PC-3 (cell line): ENCODE measurements at regions not wholly inside any gene's neighbourhood (a gene's known extent, or its start where the extent isn't known, plus 50 kb on each side); places are given as distances from the start of the nearest gene placed in this dataset.

Experiments used
- ATAC-seq: fragments of 200-7000 bp; cut with Tn5 transposase; 2 replicates; pipeline ENCODE4 v1.9.1; 2020; ENCODE audit warnings: mild to moderate bottlenecking, moderate library complexity
- BruUV-seq: library from RNA; stranded (reverse); fragments of 400-500 nt; replicated peaks from 2 replicates; lab custom pipeline; 2021; lab: Mats Ljungman, UMichigan
- CTCF ChIA-PET: fragments of 300-600 bp; sonication (Branson Sonifier 250); formaldehyde crosslinking; loops from one replicate; lab custom pipeline; 2022; ENCODE audit warnings: antibody characterized with exemption; lab: Charles Lee
- POLR2A ChIA-PET: fragments of 300-600 bp; sonication (Branson Sonifier 250); formaldehyde crosslinking; loops from one replicate; lab custom pipeline; 2022; ENCODE audit warnings: antibody characterized with exemption; ENCODE audit not compliant: unreplicated experiment; lab: Charles Lee
- DNase-seq: peaks from one replicate; pipeline ENCODE4 v3.0.0-alpha.2; 2015
- H2AFZ ChIP-seq: fragments of 300-600 bp; sonication (generic); 2 replicates; pipeline ENCODE4 v1.6.0; 2016; ENCODE audit warnings: antibody characterized with exemption, low read length
- H3F3A ChIP-seq: fragments of 300-600 bp; sonication (generic); one replicate; pipeline ENCODE4 v1.6.0; 2017; ENCODE audit warnings: antibody characterized with exemption, low read length, control low read depth, mild to moderate bottlenecking; ENCODE audit not compliant: unreplicated experiment
- H3K27ac ChIP-seq: fragments of 300-600 bp; sonication (generic); 2 replicates; pipeline ENCODE4 v1.5.1; 2016; ENCODE audit warnings: mild to moderate bottlenecking, low read length
- H3K27me3 ChIP-seq: fragments of 300-600 bp; sonication (generic); 2 replicates; pipeline ENCODE4 v1.6.1; 2016; ENCODE audit warnings: low read length, mixed read lengths
- H3K36me3 ChIP-seq: fragments of 300-600 bp; sonication (generic); 2 replicates; pipeline ENCODE4 v1.6.1; 2016; ENCODE audit warnings: low read depth, mixed run types, low read length, mixed read lengths
- H3K4me1 ChIP-seq: fragments of 300-600 bp; sonication (generic); 2 replicates; pipeline ENCODE4 v1.5.1; 2016; ENCODE audit warnings: low read length; ENCODE audit not compliant: insufficient read depth
- H3K4me2 ChIP-seq: fragments of 300-600 bp; sonication (generic); 2 replicates; pipeline ENCODE4 v1.6.0; 2016; ENCODE audit warnings: low read length
- H3K4me3 ChIP-seq: fragments of 300-600 bp; sonication (generic); 2 replicates; pipeline ENCODE4 v1.5.1; 2016; ENCODE audit warnings: mild to moderate bottlenecking, low read length, mixed read lengths
- H3K79me2 ChIP-seq: fragments of 300-600 bp; sonication (generic); 2 replicates; pipeline ENCODE4 v1.6.1; 2017; ENCODE audit warnings: low read length, mixed read lengths
- H3K9ac ChIP-seq: fragments of 300-600 bp; sonication (generic); 2 replicates; pipeline ENCODE4 v1.6.0; 2016; ENCODE audit warnings: mild to moderate bottlenecking, low read length
- H3K9me2 ChIP-seq: fragments of 300-600 bp; sonication (generic); replicated peaks from 2 replicates; pipeline ENCODE4 v1.6.1; 2016; ENCODE audit warnings: mixed run types, low read length, mixed read lengths
- H3K9me3 ChIP-seq: fragments of 300-600 bp; sonication (generic); 2 replicates; pipeline ENCODE4 v1.6.1; 2016; ENCODE audit warnings: low read length, mixed read lengths
- H4K20me1 ChIP-seq: fragments of 300-600 bp; sonication (generic); 2 replicates; pipeline ENCODE4 v1.6.1; 2016; ENCODE audit warnings: low read length, mixed read lengths
- EZH2 ChIP-seq: fragments of 300-600 bp; sonication (generic); IDR thresholded peaks from one replicate; pipeline ENCODE4 v1.6.1; 2017; ENCODE audit warnings: antibody characterized with exemption, mild to moderate bottlenecking, low read length; ENCODE audit not compliant: unreplicated experiment
- EZH2phosphoT487 ChIP-seq: fragments of 300-600 bp; sonication (generic); IDR thresholded peaks from 2 replicates; pipeline ENCODE4 v1.6.1; 2018; ENCODE audit warnings: mild to moderate bottlenecking, antibody characterized with exemption, low read length, borderline replicate concordance
- intact Hi-C: fragments of 100-400 bp; cut with micrococcal nuclease; formaldehyde crosslinking; loops from 2 replicates; pipeline ENCODE4 v1.9.0; 2023
- TF ChIP-seq, protein P1 (sequence below): fragments of 300-600 bp; sonication (generic); conservative IDR thresholded peaks from 2 replicates; pipeline ENCODE4 v1.5.1; 2017; ENCODE audit warnings: antibody characterized with exemption, low read depth, mild to moderate bottlenecking, low read length

GRCh38 chr21:18030248-18030647 lies 211.1 kb upstream of the C21orf91 start:
- H3K9me3 ChIP-seq: peaks cover 7% of the 10 kb centered on the region
- H3K4me2 ChIP-seq: no peak overlapping the region
- H3F3A ChIP-seq: no peaks in the 10 kb centered on the region
- TF ChIP-seq, protein P1, sequence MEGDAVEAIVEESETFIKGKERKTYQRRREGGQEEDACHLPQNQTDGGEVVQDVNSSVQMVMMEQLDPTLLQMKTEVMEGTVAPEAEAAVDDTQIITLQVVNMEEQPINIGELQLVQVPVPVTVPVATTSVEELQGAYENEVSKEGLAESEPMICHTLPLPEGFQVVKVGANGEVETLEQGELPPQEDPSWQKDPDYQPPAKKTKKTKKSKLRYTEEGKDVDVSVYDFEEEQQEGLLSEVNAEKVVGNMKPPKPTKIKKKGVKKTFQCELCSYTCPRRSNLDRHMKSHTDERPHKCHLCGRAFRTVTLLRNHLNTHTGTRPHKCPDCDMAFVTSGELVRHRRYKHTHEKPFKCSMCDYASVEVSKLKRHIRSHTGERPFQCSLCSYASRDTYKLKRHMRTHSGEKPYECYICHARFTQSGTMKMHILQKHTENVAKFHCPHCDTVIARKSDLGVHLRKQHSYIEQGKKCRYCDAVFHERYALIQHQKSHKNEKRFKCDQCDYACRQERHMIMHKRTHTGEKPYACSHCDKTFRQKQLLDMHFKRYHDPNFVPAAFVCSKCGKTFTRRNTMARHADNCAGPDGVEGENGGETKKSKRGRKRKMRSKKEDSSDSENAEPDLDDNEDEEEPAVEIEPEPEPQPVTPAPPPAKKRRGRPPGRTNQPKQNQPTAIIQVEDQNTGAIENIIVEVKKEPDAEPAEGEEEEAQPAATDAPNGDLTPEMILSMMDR: no peak
- no peak for TF ChIP-seq EZH2phosphoT487
- TF ChIP-seq EZH2: no peak
- H3K27ac ChIP-seq: no peak overlapping the region
- no peak for ATAC-seq
- intact Hi-C loops: no loop called here
- peak; percentile 10 for DNase-seq
- no TSS peak for BruUV-seq
- POLR2A ChIA-PET: no interaction called here
- no peaks in the 10 kb centered on the region for H3K79me2 ChIP-seq
- H3K9ac ChIP-seq: no peak overlapping the region
- H3K9me2 ChIP-seq: no peaks in the 10 kb centered on the region
- no peak overlapping the region for H3K4me3 ChIP-seq
- H4K20me1 ChIP-seq: no peaks in the 10 kb centered on the region
- CTCF ChIA-PET: no interaction called here
- no peak overlapping the region for H2AFZ ChIP-seq
- no peaks in the 10 kb centered on the region for H3K4me1 ChIP-seq
- 0 out of 2 replicates have a peak, but pooled peaks cover 4% of the 10 kb centered on the region for H3K27me3 ChIP-seq
- H3K36me3 ChIP-seq: no peaks in the 10 kb centered on the region

GRCh38 chr21:18026359-18026758 lies 207.2 kb upstream of the C21orf91 start:
- ChIA-PET POLR2A (no interaction called here), CTCF (no interaction called here)
- no TSS peak for BruUV-seq
- no peaks in the 10 kb centered on the region for H3K9me2 ChIP-seq
- TF ChIP-seq, protein P1: no peak
- no peak for TF ChIP-seq EZH2phosphoT487
- no peak for TF ChIP-seq EZH2
- ATAC-seq: no peak
- DNase-seq: no peak
- H3K9ac ChIP-seq: no peak overlapping the region
- no peak overlapping the region for H3K4me2 ChIP-seq
- no peaks in the 10 kb centered on the region for H4K20me1 ChIP-seq
- H3F3A ChIP-seq: no peaks in the 10 kb centered on the region
- no peak overlapping the region for H3K27ac ChIP-seq
- H3K27me3 ChIP-seq: 0 out of 2 replicates have a peak, but pooled peaks cover 4% of the 10 kb centered on the region
- H3K4me3 ChIP-seq: no peak overlapping the region
- 0 out of 2 replicates have a peak, but pooled peaks cover 4% of the 10 kb centered on the region for H3K9me3 ChIP-seq
- intact Hi-C loops: no loop called here
- no peaks in the 10 kb centered on the region for H3K4me1 ChIP-seq
- no peaks in the 10 kb centered on the region for H3K79me2 ChIP-seq
- H2AFZ ChIP-seq: no peak overlapping the region
- no peaks in the 10 kb centered on the region for H3K36me3 ChIP-seq

GRCh38 chr21:18023711-18024110 lies 204.6 kb upstream of the C21orf91 start:
- BruUV-seq: no TSS peak
- DNase-seq (no peak), ATAC-seq (no peak)

More at GRCh38 chr21:18023711-18024110, 204.6 kb upstream of the C21orf91 start:
- H3F3A ChIP-seq: no peaks in the 10 kb centered on the region
- no peaks in the 10 kb centered on the region for H3K4me1 ChIP-seq
- H3K9me3 ChIP-seq: 0 out of 2 replicates have a peak, but pooled peaks cover 4% of the 10 kb centered on the region
- H3K4me2 ChIP-seq: no peak overlapping the region
- no peak overlapping the region for H3K4me3 ChIP-seq
- 0 out of 2 replicates have a peak, but pooled peaks cover 4% of the 10 kb centered on the region for H3K27me3 ChIP-seq
- no peak overlapping the region for H3K9ac ChIP-seq
- POLR2A ChIA-PET: no interaction called here
- no peak for TF ChIP-seq EZH2
- TF ChIP-seq, protein P1: no peak
- intact Hi-C loops: no loop called here
- CTCF ChIA-PET: no interaction called here
- H3K79me2 ChIP-seq: no peaks in the 10 kb centered on the region
- no peaks in the 10 kb centered on the region for H3K9me2 ChIP-seq
- no peak overlapping the region for H3K27ac ChIP-seq
- H2AFZ ChIP-seq: no peak overlapping the region
- no peaks in the 10 kb centered on the region for H4K20me1 ChIP-seq
- H3K36me3 ChIP-seq: no peaks in the 10 kb centered on the region
